ENCODE measurements at regions not wholly inside any gene's neighbourhood (a gene's known extent, or its start where the extent isn't known, plus 50 kb on each side); places are given as distances from the start of the nearest gene placed in this dataset.

DNA sequence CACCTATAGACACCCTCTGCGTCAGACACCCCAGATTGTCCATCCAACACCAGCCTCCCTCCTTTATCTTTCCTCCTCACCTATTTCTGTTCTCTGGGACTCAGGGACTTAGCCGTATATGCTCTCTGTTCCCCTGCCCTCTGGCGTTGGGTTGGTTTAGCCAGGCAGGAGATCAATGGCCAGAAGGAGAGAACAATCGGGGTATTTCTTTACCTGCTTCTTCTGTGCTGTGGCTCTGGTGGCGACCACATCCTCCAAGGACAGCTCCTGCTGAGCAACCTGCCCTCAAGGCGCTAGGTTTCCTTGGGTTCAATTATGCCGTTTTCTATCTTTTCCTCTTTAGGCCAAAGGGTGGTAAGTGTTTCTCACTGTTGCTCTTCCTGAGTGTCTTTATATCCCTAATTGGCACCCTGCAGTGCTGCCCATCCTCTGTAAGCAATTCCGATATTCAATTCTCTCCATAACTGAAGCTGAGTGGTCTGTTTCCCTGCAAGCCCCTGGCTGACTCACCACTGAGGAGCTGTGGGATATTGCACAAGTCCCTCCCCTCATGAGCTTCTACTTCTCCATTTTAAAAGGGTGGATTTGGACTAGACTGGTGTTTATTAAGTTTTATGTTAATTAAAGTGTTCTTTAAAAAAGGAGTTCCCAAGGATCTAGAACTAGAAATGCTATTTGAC lies 63.7 kb upstream of the TMTC4 start:
- peak; percentile 56 for DNase-seq
- peak overlapping the region; percentile 3 for H3K4me3 ChIP-seq (ENCODE audit: low read length)
- Mint-ChIP-seq H3K9me3 (peaks cover 15% of the 10 kb centered on the region), H3K27ac (no peak overlapping the region), H3K4me3 (no peak overlapping the region), H3K36me3 (ENCODE audit: low read depth) (no peaks in the 10 kb centered on the region), H3K4me1 (peaks cover 17% of the 10 kb centered on the region), H3K27me3 (ENCODE audit: insufficient read depth) (peaks cover 34% of the 10 kb centered on the region)
- no peaks in the 10 kb centered on the region for H3K36me3 ChIP-seq (ENCODE audit: control insufficient read depth, insufficient read depth, low read length)
- H3K4me1 ChIP-seq (ENCODE audit: control insufficient read depth, insufficient read depth, low read length) = no peaks in the 10 kb centered on the region
- H3K9me3 ChIP-seq (ENCODE audit: control insufficient read depth, low read length) = peaks cover 15% of the 10 kb centered on the region
- H3K9ac ChIP-seq (ENCODE audit: extremely low read depth, low read length, poor library complexity, severe bottlenecking) = no peak overlapping the region
- peaks cover 24% of the 10 kb centered on the region for H3K27me3 ChIP-seq (ENCODE audit: control insufficient read depth, insufficient read depth, low read length, poor library complexity, severe bottlenecking)
- H3K27ac ChIP-seq (ENCODE audit: low read depth, low read length) = no peak overlapping the region
- TF ChIP-seq, protein P1, sequence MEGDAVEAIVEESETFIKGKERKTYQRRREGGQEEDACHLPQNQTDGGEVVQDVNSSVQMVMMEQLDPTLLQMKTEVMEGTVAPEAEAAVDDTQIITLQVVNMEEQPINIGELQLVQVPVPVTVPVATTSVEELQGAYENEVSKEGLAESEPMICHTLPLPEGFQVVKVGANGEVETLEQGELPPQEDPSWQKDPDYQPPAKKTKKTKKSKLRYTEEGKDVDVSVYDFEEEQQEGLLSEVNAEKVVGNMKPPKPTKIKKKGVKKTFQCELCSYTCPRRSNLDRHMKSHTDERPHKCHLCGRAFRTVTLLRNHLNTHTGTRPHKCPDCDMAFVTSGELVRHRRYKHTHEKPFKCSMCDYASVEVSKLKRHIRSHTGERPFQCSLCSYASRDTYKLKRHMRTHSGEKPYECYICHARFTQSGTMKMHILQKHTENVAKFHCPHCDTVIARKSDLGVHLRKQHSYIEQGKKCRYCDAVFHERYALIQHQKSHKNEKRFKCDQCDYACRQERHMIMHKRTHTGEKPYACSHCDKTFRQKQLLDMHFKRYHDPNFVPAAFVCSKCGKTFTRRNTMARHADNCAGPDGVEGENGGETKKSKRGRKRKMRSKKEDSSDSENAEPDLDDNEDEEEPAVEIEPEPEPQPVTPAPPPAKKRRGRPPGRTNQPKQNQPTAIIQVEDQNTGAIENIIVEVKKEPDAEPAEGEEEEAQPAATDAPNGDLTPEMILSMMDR (conservative IDR thresholded peaks at IDR 0.05) = no peak
- WGBS, 2 experiments (ENCODE audit: insufficient coverage in 1 of 2, insufficient read length in 1 of 2) = 90 to 91% methylated on average over 7 to 8 of the region's 8 CpGs

DNA sequence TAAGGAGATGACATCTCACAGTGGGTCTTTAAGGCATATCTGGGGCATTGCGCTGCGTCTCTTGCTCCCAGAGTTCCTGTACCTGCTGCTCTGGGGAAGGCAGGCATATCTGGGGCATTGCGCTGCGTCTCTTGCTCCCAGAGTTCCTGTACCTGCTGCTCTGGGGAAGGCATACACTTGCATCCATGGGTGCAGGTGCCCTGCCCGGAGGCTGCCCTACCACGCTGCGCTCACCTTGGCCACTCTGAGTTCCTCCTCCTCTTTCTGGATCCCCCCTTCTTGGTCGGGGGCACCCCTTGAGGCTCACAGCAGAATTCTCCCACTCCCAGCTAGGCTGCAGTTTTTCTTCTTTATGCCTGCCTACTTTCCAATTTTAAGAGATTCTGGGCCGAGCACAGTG lies 60.9 kb upstream of the TMTC4 start:
- WGBS, 2 experiments (ENCODE audit: insufficient coverage in 1 of 2, insufficient read length in 1 of 2) = 92 to 98% methylated on average over 6 to 9 of the region's 9 CpGs
- Mint-ChIP-seq H3K27ac (no peak overlapping the region), H3K4me3 (no peak overlapping the region), H3K36me3 (ENCODE audit: low read depth) (no peaks in the 10 kb centered on the region), H3K4me1 (peaks cover 17% of the 10 kb centered on the region), H3K27me3 (ENCODE audit: insufficient read depth) (peaks cover 33% of the 10 kb centered on the region), H3K9me3 (peaks cover 18% of the 10 kb centered on the region)
- no peak for DNase-seq
- H3K27ac ChIP-seq (ENCODE audit: low read depth, low read length) = no peak overlapping the region
- peaks cover 16% of the 10 kb centered on the region for H3K27me3 ChIP-seq (ENCODE audit: control insufficient read depth, insufficient read depth, low read length, poor library complexity, severe bottlenecking)
- no peak overlapping the region for H3K4me3 ChIP-seq (ENCODE audit: low read length)
- TF ChIP-seq, protein P1 (conservative IDR thresholded peaks at IDR 0.05) = no peak
- no peaks in the 10 kb centered on the region for H3K4me1 ChIP-seq (ENCODE audit: control insufficient read depth, insufficient read depth, low read length)
- no peak overlapping the region for H3K9ac ChIP-seq (ENCODE audit: extremely low read depth, low read length, poor library complexity, severe bottlenecking)
- no peaks in the 10 kb centered on the region for H3K36me3 ChIP-seq (ENCODE audit: control insufficient read depth, insufficient read depth, low read length)
- H3K9me3 ChIP-seq (ENCODE audit: control insufficient read depth, low read length) = peaks cover 25% of the 10 kb centered on the region

DNA sequence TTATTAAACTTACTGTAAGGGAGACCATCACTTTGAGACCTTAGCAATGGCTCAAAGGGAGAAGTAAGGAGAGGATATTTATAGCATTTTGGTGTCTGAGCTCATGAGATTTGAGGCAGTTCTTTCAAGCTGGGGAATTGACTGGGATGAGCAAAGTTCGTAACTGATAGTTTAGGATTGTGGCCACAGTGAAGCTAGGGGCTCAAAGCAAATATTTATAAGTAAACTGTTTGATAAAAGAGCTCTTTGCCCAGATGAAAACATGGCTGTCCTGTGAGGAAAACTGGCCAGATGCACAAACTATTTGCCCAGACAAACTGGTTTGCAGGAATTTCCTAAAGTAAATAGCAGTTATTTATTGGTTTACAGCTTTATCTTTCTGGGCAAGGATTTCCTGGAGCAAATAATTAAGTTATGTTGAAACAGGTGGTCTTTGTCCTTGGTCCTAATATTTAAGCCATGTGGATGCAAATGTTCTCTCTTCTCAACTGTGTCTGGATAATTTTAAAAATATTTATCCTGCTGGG lies 59.7 kb upstream of the TMTC4 start:
- peaks cover 16% of the 10 kb centered on the region for H3K27me3 ChIP-seq (ENCODE audit: control insufficient read depth, insufficient read depth, low read length, poor library complexity, severe bottlenecking)
- Mint-ChIP-seq H3K27ac (no peak overlapping the region), H3K36me3 (ENCODE audit: low read depth) (no peaks in the 10 kb centered on the region), H3K9me3 (peaks cover 18% of the 10 kb centered on the region), H3K4me1 (peaks cover 17% of the 10 kb centered on the region), H3K27me3 (ENCODE audit: insufficient read depth) (peaks cover 28% of the 10 kb centered on the region), H3K4me3 (no peak overlapping the region)
- H3K9me3 ChIP-seq (ENCODE audit: control insufficient read depth, low read length) = peaks cover 21% of the 10 kb centered on the region
- DNase-seq = no peak
- H3K36me3 ChIP-seq (ENCODE audit: control insufficient read depth, insufficient read depth, low read length) = no peaks in the 10 kb centered on the region
- H3K27ac ChIP-seq (ENCODE audit: low read depth, low read length) = no peak overlapping the region
- H3K4me1 ChIP-seq (ENCODE audit: control insufficient read depth, insufficient read depth, low read length) = no peaks in the 10 kb centered on the region
- WGBS, 2 experiments (ENCODE audit: insufficient coverage in 1 of 2, insufficient read length in 1 of 2) = 78 to 84% methylated on average over 1 of the region's 1 CpG
- peak overlapping the region; percentile 19 for H3K4me3 ChIP-seq (ENCODE audit: low read length)
- TF ChIP-seq, protein P1 (conservative IDR thresholded peaks at IDR 0.05) = no peak
- no peak overlapping the region for H3K9ac ChIP-seq (ENCODE audit: extremely low read depth, low read length, poor library complexity, severe bottlenecking)
